D721Med (cell line): ENCODE measurements at regions not wholly inside any gene's neighbourhood (a gene's known extent, or its start where the extent isn't known, plus 50 kb on each side); places are given as distances from the start of the nearest gene placed in this dataset.

Source experiments
- DNase-seq: peaks from one replicate; pipeline ENCODE4 v3.0.0; 2011; ENCODE audit warnings: low spot score; ENCODE audit not compliant: insufficient read length
- FAIRE-seq: peaks from 2 replicates; lab custom pipeline; 2011; peaks lifted over from hg19 to GRCh38; lab: Jason Lieb, UNC
- TF ChIP-seq, protein P1 (sequence below): IDR thresholded peaks from 2 replicates; pipeline ENCODE4 v1.5.1; 2012; ENCODE audit warnings: mild to moderate bottlenecking, control low read depth; ENCODE audit not compliant: insufficient read depth; ENCODE audit errors: missing control alignments

DNA sequence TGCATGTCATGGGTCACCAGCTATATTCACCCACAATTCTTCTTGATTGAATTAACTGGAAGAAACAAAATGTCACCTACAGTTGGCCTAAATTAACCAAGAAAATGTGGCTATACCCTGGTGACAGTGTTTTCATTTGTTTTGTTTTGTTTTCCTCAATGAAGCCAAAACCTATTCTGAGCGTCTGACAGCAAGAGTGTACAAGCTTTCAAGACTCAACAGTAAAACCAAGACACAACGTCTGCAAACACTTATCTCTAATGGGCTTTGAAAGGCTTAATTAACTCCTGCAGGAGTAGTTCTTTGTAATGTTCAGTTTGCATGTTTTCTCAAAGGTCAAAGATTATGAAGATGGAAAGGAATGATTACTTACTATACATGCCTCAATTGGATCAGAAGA is 827.6 kb upstream of the KLHL29 start:
- no peak for DNase-seq
- TF ChIP-seq, protein P1, sequence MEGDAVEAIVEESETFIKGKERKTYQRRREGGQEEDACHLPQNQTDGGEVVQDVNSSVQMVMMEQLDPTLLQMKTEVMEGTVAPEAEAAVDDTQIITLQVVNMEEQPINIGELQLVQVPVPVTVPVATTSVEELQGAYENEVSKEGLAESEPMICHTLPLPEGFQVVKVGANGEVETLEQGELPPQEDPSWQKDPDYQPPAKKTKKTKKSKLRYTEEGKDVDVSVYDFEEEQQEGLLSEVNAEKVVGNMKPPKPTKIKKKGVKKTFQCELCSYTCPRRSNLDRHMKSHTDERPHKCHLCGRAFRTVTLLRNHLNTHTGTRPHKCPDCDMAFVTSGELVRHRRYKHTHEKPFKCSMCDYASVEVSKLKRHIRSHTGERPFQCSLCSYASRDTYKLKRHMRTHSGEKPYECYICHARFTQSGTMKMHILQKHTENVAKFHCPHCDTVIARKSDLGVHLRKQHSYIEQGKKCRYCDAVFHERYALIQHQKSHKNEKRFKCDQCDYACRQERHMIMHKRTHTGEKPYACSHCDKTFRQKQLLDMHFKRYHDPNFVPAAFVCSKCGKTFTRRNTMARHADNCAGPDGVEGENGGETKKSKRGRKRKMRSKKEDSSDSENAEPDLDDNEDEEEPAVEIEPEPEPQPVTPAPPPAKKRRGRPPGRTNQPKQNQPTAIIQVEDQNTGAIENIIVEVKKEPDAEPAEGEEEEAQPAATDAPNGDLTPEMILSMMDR = no peak
- no peak for FAIRE-seq

DNA sequence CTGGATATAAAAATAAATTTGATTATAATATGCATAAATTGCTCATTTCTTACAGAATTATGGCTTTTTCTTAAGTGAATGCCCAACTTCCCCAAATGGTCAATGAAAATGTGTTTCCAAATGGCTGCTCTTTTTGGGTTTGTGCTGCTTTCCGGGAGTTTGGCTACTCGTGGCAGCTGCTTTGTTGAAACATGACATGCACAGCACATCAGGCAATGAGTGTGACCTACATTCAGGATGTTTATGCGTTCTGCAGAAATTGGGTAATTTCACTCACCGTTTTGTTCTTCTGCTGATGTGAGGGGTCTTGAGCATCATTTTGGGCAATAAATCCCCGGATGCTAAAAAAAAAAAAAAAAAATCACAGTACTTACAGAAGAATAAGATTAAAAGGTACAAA is 825.0 kb upstream of the KLHL29 start:
- TF ChIP-seq, protein P1 = no peak
- FAIRE-seq = no peak
- no peak for DNase-seq

DNA sequence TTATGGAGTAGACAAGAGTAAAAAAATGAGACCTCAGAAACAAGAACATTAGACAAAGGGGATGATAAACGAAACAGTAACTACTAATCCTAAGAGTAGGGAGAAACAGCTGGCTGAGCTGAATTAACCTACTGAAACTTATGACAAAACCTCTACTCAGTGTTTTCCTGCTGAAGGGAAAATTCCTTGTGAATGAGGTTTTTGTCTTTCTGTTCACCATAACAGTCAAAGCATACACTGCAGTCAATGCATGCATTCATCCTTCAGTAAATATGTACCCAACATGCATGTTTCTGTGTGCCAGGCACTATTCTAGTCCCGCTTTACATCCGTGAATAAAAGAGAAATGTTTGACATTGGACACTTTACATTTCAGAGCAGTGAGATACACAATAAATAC is 805.6 kb upstream of the KLHL29 start:
- no peak for DNase-seq
- no peak for FAIRE-seq
- TF ChIP-seq, protein P1 = no peak

DNA sequence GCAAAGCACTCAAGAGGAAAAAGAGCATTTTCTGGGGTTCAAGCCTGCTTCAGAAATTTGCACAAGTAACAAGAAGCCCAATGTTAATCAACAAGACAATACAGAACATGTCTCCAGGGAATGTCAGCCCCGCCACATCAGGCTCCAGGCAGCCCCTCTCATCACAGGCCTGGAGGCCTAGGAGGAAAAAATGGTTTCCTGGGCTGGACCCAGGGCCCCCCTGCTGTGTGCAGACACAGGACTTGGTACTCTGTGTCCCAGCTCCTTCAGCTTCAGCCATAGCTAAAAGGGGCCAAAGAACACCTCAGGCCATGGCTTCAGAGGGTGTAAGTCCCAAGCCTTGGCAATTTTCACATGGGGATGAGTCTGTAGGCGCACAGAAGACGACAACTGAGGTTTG is 802.9 kb upstream of the KLHL29 start:
- TF ChIP-seq, protein P1 = no peak
- FAIRE-seq (no peak), DNase-seq (no peak)

DNA sequence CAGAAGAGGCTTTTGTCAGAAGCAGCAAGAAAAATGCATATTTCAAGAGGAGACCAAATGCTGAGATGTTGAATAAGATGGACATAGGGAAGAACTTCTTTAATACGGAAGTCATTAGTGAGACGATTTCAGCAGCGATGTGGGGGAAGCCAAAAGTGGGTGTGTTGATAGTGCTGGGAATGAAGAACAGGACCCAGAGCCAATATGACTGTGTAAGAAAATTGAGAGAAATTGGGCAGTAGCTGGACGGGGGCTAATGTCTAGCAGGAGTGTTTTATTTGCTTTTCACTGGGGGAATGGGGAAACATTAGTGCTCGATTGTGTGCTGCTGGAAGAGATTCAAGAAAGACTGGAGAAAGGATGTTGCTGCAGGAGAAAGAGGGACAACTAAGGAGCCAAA is 788.7 kb upstream of the KLHL29 start:
- TF ChIP-seq, protein P1 = no peak
- DNase-seq (no peak), FAIRE-seq (no peak)

DNA sequence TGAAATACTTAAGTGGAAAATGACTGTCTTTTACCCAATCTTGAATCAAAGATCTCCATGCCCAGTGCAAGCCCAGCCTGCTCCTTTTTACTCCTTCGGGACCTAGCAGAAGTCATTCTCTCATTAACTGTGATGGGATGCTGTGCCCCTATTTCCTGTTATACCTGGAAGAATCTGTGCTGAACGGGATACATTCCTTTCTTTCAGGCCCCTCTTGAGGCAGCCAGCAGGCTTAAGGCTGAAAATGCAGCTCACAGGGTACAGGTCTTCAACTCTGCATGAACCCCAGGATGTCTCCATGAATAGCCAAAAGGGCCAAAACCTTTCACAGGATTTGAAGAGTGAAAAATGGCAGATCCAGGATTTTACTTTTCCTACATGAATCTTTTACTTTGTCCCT is 784.8 kb upstream of the KLHL29 start:
- no peak for DNase-seq
- TF ChIP-seq, protein P1 = no peak
- FAIRE-seq = no peak

DNA sequence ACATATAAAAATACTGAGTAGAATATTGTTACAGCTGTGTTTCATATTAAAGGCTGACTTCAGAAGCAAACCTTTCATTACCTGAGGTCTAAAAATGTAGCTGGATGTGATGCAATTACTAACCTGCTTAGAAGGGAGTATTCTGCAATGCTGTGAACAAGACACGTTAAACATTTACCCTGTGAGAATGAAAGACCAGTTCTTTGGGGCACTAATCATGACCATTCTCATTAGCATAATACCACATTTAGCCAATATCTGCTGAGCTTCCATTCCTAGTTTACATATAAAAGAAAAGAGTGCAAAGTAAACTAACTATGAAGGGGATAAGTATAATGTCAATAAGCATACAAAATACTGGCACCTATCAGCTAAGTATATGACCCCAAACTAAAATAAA is 784.0 kb upstream of the KLHL29 start:
- DNase-seq (no peak), FAIRE-seq (peak; percentile 46)
- TF ChIP-seq, protein P1 = no peak
